Nucleus accumbens (tissue), 56 donors: ENCODE measurements at regions not wholly inside any gene's neighbourhood (a gene's known extent, or its start where the extent isn't known, plus 50 kb on each side); places are given as distances from the start of the nearest gene placed in this dataset.

Experiments
- DNase-seq, 56 donors: peaks; one replicate each; lab custom pipeline; 2025; lab: John Stamatoyannopoulos, UW

DNA sequence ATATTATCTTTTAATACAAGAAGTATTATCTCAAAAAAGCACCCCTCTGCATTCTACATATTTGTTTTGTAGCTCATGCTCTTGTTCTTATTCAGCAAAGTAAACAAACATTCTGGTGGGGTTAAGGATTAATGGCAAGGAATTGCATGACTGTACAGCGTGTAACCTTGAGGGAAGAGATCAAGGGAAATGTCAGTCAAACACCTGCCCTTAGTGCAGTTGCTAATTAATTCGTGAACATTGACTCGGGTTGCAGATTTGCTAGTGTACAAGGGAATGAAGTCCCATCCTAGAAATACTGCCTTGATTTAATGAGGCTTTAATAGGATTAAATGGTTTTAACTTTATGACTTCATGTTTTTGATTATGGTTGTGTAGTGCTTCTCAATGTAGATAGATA, 1758.1 kb downstream of the MAT2B start:
- DNase-seq = no peak

DNA sequence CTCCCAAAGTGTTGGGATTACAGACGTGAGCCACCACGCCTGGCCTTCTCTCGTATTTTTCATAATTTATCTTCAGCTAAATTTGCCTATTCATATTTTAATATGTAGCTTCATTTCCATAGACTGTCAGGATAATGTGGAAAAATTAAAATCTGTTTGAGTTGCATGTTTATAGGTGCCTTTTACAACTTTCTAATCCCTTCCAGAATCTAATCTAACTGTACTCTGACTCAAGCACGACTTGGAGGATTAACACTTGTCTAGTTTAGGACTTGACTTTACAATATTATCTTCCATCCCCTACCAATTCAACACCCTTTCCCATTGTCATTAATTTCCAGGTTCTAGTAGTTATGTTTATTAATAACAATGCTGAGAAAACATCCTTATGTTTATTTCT, 1761.5 kb downstream of the MAT2B start:
- no peak for DNase-seq

DNA sequence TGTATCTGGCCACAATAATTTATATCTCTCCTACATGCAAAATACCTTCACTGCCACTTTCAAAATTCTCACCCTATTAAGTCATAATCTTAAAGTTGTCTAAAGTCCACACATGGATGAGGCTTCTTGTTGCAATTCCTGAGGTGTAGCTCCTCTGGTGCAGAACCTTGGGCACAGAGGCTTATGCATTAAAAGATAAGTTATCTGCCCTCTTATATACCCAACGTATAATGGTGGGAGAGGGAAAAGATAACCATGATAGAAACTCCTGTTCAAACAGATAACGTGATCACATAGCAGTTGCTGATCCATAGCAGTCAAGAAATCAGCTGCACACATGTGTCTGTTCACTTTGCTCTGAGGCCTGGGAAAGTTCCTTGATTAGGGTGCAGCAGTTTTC, 1767.0 kb downstream of the MAT2B start:
- no peak for DNase-seq

DNA sequence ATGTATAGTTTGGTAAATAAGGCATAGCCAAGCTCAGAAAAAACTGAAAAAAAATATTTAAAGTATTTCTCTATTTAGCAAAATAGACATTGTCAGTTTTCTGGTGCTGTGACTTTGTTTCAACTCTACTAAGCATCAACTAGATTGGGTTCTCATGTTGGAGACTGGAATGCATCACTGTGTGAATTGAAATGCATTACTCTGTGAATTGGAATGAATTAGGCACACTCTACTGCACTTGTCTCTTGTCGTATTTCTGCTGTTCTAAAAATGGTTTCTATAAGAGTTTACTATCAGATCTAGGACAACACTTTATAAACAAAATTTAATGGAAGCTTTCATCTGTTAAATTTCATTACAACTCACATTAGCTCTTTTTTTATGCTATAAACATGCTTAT, 1772.2 kb downstream of the MAT2B start:
- no peak for DNase-seq

DNA sequence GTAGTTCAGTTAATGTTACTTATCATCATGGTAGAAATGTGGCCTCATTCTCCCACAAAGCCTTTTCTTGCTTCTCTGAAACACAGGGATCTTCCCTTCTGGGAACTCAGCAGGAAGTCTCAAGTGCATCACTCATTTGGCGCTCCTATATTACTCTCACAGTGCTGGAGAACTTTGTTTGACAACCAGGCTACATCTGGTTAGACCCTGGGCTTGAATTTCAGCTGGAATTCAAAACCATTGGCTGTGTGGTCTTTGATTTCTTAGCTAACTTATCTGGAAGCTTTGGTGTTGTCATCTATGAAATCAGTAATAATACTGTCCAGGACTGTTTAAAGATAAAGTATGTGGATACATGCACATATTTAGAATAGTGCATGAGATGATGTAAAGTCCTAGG, 1777.1 kb downstream of the MAT2B start:
- DNase-seq = no peak

DNA sequence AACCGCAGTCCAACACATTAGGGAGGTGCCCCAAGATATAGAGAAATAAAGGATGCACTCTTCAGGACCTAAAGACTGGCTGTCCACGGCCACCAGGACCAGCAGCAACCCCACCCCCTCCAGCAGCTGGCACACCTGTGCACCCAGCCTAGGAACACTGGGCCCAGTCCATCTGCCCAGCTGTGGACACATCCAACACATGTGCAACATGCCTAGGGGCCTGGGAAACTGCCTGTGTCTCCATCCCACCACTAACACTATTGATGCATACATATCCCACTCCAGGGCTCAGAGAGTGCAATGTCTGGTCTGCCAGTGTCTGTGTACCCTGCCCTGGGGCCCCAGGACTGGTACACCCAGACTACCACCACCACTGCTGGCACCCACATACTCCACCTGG, 1781.3 kb downstream of the MAT2B start:
- no peak for DNase-seq

DNA sequence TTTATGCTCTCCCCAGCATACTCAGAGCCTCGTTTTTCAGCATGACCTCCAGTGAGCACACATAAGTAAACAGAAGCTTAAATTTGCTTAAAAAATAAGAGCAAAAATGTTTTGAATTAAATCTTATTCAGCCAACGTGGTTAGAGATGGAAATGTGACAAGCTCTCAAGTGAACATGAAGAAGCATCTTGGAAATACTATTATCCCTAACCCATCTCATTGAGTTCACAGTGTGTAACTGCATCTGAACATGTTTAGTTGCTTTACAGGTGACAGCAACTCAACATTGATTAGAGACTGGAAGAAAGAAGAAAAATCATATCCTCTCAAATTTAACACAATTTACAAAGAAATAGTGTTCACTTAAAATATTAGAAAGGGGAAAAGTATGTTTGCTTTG, 1785.1 kb downstream of the MAT2B start:
- DNase-seq = no peak

DNA sequence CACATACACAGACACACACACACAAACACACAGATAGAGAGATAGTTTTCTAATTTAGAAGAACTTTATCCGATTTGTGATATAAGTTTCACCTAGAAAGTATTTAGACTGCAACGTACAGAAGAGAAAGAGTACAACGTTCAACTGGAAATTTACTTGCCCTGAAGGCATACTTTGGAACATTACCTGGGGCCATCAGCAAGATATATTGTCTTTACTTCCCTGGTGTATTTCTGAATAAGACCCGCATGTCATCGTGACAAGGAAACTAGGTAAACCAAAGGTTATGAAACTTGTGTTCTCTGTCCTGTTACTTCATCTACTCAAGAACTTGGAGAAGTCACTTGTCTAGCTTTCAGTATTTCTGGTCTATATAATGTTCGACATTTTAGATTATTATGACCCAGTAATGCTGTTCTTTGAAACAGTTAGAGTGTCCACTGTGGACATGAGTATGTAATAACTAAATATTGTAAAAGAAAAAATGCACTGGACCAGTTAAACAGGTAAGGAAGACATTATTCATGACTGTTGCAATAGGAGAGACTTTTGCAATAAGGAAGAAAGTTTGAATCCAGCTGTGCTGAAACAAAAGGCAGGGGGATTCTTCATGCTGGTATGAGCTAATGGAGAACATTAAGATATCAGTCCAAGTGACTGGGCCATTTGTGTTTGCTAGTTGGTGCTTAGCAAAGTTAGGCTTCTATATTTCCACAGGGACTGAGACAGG, 1791.1 kb downstream of the MAT2B start:
- DNase-seq = no peak

DNA sequence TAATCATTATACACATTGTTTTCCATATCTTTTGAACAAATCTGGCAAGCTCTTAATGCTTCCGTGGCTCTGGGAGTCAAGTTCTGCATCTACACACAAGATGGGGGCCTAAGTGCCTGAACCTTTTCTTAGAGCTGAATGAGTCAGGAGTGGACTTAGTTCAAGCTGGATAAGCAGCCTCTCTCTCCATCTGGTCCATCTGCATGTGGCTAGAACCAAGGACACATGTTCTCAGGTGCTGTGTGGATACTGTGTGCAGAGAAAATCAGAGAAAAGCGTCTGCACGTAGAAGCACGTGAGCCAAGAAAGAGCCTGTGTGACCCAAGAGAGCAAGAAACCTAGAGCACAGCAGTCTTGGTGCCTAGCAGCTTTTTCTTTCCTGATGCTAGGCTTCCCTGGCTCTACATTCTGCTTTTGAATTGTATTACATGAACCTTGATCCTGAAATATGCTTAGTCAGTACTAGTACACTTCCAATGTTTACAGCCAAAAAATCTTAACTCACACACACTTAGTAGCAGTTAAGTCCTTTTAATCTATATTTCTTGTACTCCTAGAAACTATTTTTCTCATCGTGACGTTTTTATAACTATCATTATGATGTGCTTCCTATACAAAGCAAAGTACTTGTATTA, 1798.9 kb downstream of the MAT2B start:
- no peak for DNase-seq

DNA sequence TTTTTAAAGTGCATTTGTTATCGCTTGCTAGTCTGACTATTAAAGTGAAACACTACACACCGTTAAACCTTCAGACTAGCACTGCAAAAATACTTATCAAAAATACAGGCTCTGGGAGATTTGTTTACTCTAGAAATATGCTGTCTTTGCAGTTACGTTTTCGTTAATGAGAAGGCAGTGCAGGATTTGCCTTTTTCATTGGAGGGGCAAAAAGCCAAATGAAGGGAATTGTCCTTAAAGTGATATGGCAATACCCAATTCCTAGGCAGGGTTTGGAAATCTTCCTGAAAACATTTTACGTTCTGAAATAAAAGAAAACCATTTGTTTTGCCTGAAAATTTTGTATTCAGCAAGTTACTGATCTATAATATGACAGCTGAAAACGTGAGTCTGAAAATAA, 1800.2 kb downstream of the MAT2B start:
- no peak for DNase-seq

DNA sequence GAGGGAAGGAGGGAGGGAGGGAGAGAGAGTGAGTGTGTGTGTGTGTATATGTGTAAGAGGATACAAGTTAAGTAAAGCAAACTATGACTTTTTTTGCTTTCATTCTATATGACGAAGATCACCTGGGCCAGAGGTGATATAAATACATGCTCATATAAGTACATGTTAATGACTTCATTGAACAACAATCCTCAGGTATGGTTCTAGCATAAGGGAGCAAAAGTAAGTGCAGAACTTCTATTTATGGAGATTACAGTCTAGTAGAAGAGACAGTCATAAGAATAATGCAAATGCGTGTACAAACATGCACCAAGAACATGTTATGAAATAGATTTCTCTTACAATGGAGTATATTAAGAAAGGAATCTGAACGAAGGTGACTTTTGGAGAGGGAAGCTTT, 1804.0 kb downstream of the MAT2B start:
- no peak for DNase-seq

DNA sequence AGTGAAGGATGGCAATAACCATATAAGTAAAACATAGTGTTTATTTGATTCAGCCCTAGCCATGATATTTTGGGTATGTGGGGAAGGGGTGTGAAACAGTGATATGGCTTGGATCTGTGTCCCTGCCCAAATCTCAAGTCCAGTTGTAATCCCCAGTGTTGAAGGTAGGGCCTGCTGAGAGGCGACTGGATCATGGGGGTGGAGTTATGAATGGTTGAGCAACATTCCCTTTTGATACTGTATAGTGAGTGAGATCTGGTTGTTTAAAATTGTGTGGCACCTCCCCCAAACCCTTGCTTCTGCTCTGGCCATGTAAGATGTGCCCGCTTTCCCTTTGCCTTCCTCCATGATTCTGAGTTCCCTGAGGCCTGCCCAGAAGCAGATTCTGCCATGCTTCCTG, 1804.6 kb downstream of the MAT2B start:
- no peak for DNase-seq

DNA sequence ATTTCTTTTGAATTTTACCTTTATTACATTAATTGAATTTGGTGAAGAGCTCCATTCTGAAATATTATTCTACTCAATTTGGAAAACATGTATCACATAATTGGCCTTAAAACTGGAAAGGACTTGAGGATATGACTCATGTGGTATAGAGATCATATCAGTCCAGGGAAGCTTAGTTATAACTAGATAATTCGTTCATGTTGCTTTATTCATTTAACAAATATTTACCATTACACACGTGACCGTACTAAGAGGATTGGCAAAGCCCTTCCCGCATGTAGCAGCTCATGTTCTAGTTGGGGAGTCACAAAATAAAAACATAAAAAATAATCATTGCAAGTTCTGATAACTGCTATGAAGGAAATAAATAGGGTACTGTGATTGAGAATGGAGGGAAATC, 1816.5 kb downstream of the MAT2B start:
- DNase-seq = no peak

DNA sequence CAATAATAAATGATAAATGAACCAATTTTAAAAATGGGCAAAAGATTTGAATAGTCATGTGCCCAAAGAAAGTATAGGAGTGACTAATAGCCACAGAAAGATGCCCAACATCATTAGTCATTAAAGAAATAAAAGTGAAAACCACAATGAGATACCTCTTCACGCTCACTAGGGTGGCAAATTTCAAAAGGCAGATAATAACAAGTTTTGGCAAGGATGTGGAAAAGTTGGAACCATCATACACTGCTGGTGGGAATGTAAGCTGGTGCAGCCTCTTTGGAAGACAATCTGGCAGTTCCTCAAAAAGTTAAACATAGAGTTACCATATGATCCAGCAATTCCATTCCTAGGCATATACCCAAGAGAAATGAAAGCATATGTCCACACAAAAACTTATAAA, 1819.8 kb downstream of the MAT2B start:
- DNase-seq = no peak

DNA sequence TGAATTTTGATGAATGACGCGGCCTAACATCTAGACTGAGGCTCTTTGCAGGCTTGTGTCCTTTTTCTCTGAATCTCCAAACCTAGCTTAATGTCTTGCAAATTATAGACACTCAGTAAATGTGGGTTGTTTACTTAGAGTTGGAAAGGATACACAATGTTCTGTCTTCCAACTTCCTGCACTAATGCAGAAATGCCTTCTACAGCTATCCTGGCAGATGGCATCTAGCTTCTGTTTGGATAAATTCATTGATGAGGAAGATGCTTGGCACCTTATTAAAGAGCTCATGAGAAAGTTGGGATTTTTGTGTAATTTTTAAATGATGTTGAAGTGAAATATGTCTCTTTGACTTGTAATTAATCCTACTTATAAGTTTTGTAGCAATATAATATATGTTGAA, 1822.2 kb downstream of the MAT2B start:
- no peak for DNase-seq

DNA sequence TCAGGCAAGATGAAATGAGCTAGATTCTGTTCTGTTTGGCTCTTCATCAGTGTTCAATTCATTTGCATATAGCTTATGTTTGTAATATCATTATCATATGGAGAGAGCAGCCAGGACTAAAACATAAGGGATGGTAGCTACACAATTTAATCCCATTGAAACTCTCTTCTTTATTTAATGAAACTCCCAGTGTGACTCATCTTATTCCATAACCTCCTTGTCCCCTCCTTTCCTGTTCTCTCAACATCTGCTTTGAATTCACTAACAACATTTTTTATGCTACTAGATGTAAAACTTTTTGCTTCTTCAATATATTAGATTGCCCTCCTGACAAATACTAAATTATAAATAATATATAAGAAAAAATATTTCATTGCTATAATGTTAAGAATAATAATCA, 1823.4 kb downstream of the MAT2B start:
- DNase-seq = no peak

DNA sequence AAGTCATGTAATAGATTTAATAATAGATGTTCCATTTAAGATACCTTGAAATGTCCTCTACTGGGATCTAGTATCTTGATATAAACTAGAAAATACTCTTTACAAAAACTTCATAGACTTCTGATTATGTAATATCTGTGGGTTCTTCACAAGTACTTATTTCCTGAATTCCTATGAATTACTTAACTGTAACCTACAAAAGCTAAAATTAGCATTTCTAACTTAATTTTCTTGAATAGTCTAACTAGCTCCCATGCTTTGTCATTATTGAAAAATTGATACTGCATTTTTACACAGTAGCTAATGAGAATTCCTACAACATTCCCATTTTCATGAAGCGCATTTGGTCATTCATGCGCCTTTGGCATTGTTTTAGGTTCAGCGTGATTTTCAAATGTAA, 1828.2 kb downstream of the MAT2B start:
- DNase-seq = no peak

DNA sequence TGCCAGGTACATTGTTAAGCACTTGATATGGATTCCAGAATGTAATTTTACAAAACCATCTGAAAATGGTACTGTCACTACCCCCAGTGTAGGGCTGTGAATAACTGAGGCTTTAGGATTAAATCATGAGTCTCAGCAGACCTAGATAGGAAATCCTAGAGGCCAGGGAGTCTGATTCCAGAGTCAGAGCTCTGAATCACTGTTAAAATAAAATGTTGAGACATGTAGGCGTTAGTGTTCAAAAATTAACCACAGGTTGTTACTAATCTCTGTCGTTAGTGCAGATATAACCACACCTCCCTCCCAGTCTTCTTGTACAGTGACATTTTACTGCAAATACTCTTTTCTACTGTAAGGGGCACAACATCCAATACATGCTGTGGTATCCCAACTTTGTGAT, 1828.8 kb downstream of the MAT2B start:
- DNase-seq = peak in 1 of 56 donors; percentile 3

DNA sequence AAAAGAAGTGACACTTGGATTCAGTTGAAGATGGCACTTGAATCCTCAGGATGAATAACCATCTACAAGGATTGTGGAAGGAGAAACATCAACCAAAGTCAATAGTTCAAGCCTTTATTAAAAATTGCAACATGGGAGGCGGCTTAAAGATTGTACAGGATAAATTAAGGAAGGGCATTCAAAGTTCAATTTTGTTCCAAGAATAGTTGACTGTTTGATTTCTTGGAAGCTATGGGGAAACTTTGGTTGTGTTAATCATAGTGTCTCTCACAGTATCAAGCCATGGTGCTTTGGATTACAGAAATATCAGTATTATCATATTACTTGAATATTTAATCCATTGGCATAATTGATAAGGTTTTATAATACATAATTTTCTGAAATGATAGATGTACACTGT, 1844.3 kb downstream of the MAT2B start:
- no peak for DNase-seq

DNA sequence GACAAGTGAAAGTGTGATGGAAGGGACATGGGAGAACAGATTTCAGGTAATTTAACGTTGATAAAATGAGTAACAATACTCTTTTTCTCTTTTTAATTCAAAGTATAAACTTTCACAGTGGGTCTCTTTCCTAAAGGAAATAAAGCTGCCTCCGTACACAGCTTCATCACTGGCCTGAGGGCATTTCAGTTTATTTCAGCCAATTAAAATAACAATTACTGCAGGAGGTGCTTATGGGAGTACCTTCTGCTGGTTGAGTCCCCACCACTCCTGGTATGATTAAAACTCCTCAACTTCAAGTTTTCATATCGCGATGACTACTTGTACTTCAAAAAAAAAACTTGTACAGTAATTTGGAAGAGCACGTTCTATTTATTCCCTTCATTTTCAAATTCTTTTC, 1845.9 kb downstream of the MAT2B start:
- DNase-seq = no peak

DNA sequence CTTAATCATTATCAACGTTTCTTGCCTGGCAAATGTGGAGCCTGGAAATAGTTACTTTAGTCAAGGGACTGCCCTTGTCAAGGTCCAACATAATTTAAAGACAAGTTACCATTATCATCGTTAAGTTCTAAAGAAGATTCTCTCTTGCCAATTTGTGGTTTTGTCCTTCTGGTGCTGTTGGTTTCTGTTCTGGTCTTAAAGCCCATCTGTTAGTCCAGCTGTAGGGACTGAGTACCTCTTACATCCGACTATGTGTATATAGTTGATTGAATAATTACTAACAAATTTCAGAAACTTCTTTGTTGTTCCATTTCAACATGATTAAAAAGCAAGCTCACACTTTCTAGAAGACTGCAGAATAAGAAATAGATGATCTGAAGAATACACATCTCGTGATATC, 1854.9 kb downstream of the MAT2B start:
- no peak for DNase-seq

DNA sequence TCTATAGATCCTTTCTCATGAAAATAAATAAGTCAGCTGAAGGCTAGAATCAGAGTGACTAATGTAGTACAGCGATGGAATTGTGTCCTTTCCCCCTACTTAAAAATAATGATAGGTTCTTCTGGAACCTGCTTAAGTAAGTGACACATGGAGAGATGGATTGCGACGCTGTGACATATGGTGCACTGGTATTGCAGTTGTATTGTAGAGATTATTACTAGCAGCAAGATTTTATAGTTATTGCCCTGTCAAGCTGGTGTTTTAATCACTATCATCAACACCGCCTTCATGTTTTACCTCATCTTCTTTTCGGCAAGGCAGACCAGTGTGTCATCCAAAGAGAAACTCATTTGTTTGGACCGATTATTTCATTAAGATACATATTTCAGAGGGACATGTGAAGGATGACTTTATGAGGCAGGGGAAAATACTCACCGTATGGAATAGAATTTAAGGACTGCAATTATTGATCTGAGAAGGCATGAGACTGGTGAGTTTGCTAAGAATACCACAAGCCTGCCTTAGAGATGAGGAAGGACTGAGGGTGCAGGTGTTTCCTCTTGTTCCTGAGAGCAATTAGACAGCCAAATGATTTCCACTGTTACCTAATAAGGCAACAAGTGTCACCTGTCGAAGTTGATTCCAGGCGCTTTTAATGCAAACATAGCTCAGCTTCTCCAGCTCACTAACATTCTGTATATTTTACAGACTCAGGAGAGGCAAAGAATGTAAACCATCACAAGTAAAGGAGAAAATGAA, 1855.5 kb downstream of the MAT2B start:
- no peak for DNase-seq
